Left lung (tissue), 4 donors: ENCODE measurements at regions not wholly inside any gene's neighbourhood (a gene's known extent, or its start where the extent isn't known, plus 50 kb on each side); places are given as distances from the start of the nearest gene placed in this dataset.

Experiments used
- ATAC-seq: fragments of 200-7000 bp; cut with Tn5 transposase; one replicate; pipeline ENCODE4 v1.9.1; 2020; ENCODE audit warnings: moderate library complexity
- DNase-seq, 4 donors: peaks; one replicate each; pipeline ENCODE4 v3.0.0-alpha.2; 2013 to 2020
- H3K27ac ChIP-seq, 2 donors: fragments of 200-600 bp; sonication (generic) in 1 of 2; one replicate each; pipeline versions ENCODE4 v1.5.0 to v1.8.0; 2020 to 2021
- H3K27me3 ChIP-seq, 2 donors: fragments of 200-600 bp; sonication (generic) in 1 of 2; one replicate each; pipeline versions ENCODE4 v1.5.0 to v1.8.0; 2020 to 2021
- H3K36me3 ChIP-seq, 2 donors: fragments of 200-600 bp; sonication (generic) in 1 of 2; one replicate each; pipeline versions ENCODE4 v1.5.0 to v1.8.0; 2020 to 2021
- H3K4me1 ChIP-seq, 2 donors: fragments of 200-600 bp; one replicate each; pipeline ENCODE4 v1.8.0; 2021
- H3K4me3 ChIP-seq, 2 donors: fragments of 200-600 bp; sonication (generic) in 1 of 2; one replicate each; pipeline versions ENCODE4 v1.5.0 to v1.8.0; 2020 to 2021; ENCODE audit warnings: mild to moderate bottlenecking in 1 of 2
- H3K9me3 ChIP-seq, 2 donors: fragments of 200-600 bp; sonication (generic) in 1 of 2; one replicate each; pipeline versions ENCODE4 v1.5.0 to v1.8.0; 2020 to 2021
- CTCF ChIP-seq, 2 donors: fragments of 200-600 bp; sonication (generic) in 1 of 2; IDR thresholded peaks; one replicate each; pipeline versions ENCODE4 v1.5.0 to v1.8.0; 2021; ENCODE audit warnings: antibody characterized with exemption in 2 of 2
- intact Hi-C, 2 donors: fragments of 100-400 bp; cut with DNase I; formaldehyde crosslinking; loops; one replicate each; pipeline versions ENCODE4 v1.11.2 to v1.14.2; 2022
- donor health status: DM: no; HTN: yes; CAD: no.
- donor health status: DM: no; HTN: no; CAD: no.

GRCh38 chr10:107971973-107972372 lies 807.5 kb upstream of the SORCS1 start:
- ATAC-seq (no peak), DNase-seq (no peak)
- H3K4me1 ChIP-seq: no peaks in the 10 kb centered on the region
- H3K27me3 ChIP-seq: no peaks in the 10 kb centered on the region
- intact Hi-C loops: no loop called here
- peaks cover 0 to 19% of the 10 kb centered on the region in 2 donors for H3K9me3 ChIP-seq
- H3K4me3 ChIP-seq: no peak overlapping the region
- no peaks in the 10 kb centered on the region for H3K36me3 ChIP-seq
- H3K27ac ChIP-seq: no peak overlapping the region
- no peak for TF ChIP-seq CTCF (IDR thresholded peaks at IDR 0.05)

- no peak for DNase-seq
- H3K4me1 ChIP-seq: no peaks in the 10 kb centered on the region
- H3K27me3 ChIP-seq: no peaks in the 10 kb centered on the region
- peaks cover 0 to 18% of the 10 kb centered on the region in 2 donors for H3K9me3 ChIP-seq
- no peak for TF ChIP-seq CTCF (IDR thresholded peaks at IDR 0.05)
- H3K4me3 ChIP-seq: no peak overlapping the region
- intact Hi-C loops: no loop called here
- no peak overlapping the region for H3K27ac ChIP-seq
- no peak for ATAC-seq
- H3K36me3 ChIP-seq: no peaks in the 10 kb centered on the region
These were observed 806.9 kb upstream of the SORCS1 start for GRCh38 chr10:107971411-107971810.

GRCh38 chr10:107970512-107970911 lies 806.0 kb upstream of the SORCS1 start:
- no peaks in the 10 kb centered on the region for H3K4me1 ChIP-seq
- H3K9me3 ChIP-seq: peaks cover 0 to 15% of the 10 kb centered on the region in 2 donors
- no peaks in the 10 kb centered on the region for H3K36me3 ChIP-seq
- DNase-seq: no peak
- intact Hi-C loops: no loop called here
- TF ChIP-seq CTCF (IDR thresholded peaks at IDR 0.05): no peak
- H3K4me3 ChIP-seq: no peak overlapping the region
- H3K27ac ChIP-seq: no peak overlapping the region
- H3K27me3 ChIP-seq: no peaks in the 10 kb centered on the region
- ATAC-seq: no peak

GRCh38 chr10:107969936-107970335 lies 805.4 kb upstream of the SORCS1 start:
- Histone ChIP-seq H3K9me3 (peaks cover 0 to 14% of the 10 kb centered on the region in 2 donors), H3K27me3 (no peaks in the 10 kb centered on the region), H3K36me3 (no peaks in the 10 kb centered on the region), H3K27ac (no peak overlapping the region), H3K4me3 (no peak overlapping the region), H3K4me1 (no peaks in the 10 kb centered on the region)
- no peak for DNase-seq
- no peak for TF ChIP-seq CTCF (IDR thresholded peaks at IDR 0.05)
- intact Hi-C loops: no loop called here
- ATAC-seq: no peak

GRCh38 chr10:107966826-107967225 lies 802.3 kb upstream of the SORCS1 start:
- ATAC-seq (no peak), DNase-seq (no peak)
- no peak overlapping the region for H3K4me3 ChIP-seq
- no peak overlapping the region for H3K27ac ChIP-seq
- intact Hi-C loops: no loop called here
- H3K4me1 ChIP-seq: no peaks in the 10 kb centered on the region
- H3K27me3 ChIP-seq: no peaks in the 10 kb centered on the region
- no peaks in the 10 kb centered on the region for H3K9me3 ChIP-seq
- H3K36me3 ChIP-seq: no peaks in the 10 kb centered on the region
- no peak for TF ChIP-seq CTCF (IDR thresholded peaks at IDR 0.05)
